ENCODE measurements at regions not wholly inside any gene's neighbourhood (a gene's known extent, or its start where the extent isn't known, plus 50 kb on each side); places are given as distances from the start of the nearest gene placed in this dataset.

DNA sequence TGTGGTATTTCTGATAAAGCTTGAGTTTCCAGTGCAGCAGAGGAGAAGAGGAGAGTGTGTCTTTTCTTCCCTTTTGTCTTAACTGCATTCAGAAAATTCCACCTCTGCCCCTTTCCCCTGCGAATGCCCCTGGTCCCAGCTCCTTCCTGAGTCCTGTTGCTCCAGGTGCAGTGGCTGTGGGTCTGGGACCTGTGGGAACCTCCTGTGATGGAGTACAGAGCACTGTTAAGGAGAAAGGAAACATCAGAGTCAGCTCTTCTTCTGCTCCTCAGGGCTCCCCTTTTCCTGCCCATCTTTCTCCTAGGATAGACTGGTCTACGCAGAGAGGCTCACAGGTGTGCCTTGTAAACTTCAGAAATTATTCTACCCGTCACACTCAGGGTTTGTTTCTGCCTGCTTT, 165.8 kb upstream of the ROPN1 start:
- no peak for DNase-seq (ENCODE audit: low read depth, low spot score)
- no peak for FAIRE-seq
- Histone ChIP-seq H3K9me3 (replicated peaks; ENCODE audit: control insufficient read depth, insufficient read depth, low read length) (no peaks in the 10 kb centered on the region), H3K4me1 (ENCODE audit: control insufficient read depth, extremely low read depth, insufficient read depth, low read length) (no peaks in the 10 kb centered on the region), H3K9ac (replicated peaks; ENCODE audit: extremely low read depth, insufficient read depth, low read length) (no peak overlapping the region), H4K20me1 (replicated peaks; ENCODE audit: control insufficient read depth, extremely low read depth, insufficient read depth, low read length) (no peaks in the 10 kb centered on the region), H3K4me3 (replicated peaks in 1 of 3; ENCODE audit: insufficient read depth in 1 of 3, low read depth in 1 of 3, low read length in 3 of 3) (no peak overlapping the region), H3K36me3 (ENCODE audit: control insufficient read depth in 2 of 2, extremely low read depth in 1 of 2, insufficient read depth in 2 of 2, low read length in 2 of 2) (no peaks in the 10 kb centered on the region), H3K4me2 (ENCODE audit: insufficient read depth, low read length) (no peak overlapping the region), H3K79me2 (ENCODE audit: control insufficient read depth, insufficient read depth, low read length) (no peaks in the 10 kb centered on the region), H3K27me3 (ENCODE audit: control insufficient read depth in 2 of 2, insufficient read depth in 2 of 2, low read length in 2 of 2) (no peaks in the 10 kb centered on the region), H3K27ac (ENCODE audit: insufficient read depth, low read depth, low read length) (no peak overlapping the region), H3K9me1 (replicated peaks; ENCODE audit: control insufficient read depth, extremely low read depth, insufficient read depth, low read length) (no peaks in the 10 kb centered on the region), H2AFZ (ENCODE audit: low read depth, low read length) (no peak overlapping the region)
- dilution Hi-C loops (cut with MboI; ENCODE audit: extremely low pct_ligation_motif_present, low sequenced_read_pairs): no loop called here
- intact Hi-C loops (cut with micrococcal nuclease): no loop called here
- no peak for TF ChIP-seq MYC (IDR thresholded peaks at IDR 0.05; ENCODE audit: low read depth, low read length)
- no peak for TF ChIP-seq POLR2AphosphoS5 (IDR thresholded peaks at IDR 0.05; ENCODE audit: insufficient read depth, low read depth, low read length)
- no peak for TF ChIP-seq POLR2A (IDR thresholded peaks at IDR 0.05; ENCODE audit: low read depth, low read length)
- TF ChIP-seq, protein P1, sequence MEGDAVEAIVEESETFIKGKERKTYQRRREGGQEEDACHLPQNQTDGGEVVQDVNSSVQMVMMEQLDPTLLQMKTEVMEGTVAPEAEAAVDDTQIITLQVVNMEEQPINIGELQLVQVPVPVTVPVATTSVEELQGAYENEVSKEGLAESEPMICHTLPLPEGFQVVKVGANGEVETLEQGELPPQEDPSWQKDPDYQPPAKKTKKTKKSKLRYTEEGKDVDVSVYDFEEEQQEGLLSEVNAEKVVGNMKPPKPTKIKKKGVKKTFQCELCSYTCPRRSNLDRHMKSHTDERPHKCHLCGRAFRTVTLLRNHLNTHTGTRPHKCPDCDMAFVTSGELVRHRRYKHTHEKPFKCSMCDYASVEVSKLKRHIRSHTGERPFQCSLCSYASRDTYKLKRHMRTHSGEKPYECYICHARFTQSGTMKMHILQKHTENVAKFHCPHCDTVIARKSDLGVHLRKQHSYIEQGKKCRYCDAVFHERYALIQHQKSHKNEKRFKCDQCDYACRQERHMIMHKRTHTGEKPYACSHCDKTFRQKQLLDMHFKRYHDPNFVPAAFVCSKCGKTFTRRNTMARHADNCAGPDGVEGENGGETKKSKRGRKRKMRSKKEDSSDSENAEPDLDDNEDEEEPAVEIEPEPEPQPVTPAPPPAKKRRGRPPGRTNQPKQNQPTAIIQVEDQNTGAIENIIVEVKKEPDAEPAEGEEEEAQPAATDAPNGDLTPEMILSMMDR (IDR thresholded peaks at IDR 0.05; ENCODE audit: extremely low read depth in 1 of 2, insufficient read depth in 1 of 2, low read depth in 1 of 2, low read length in 2 of 2): no peak
- no peak for TF ChIP-seq GATA2 (IDR thresholded peaks at IDR 0.05; ENCODE audit: insufficient read depth, insufficient read length, low read depth, low read length)
- no peak for TF ChIP-seq JUN (IDR thresholded peaks at IDR 0.05; ENCODE audit: borderline replicate concordance, insufficient read depth, insufficient read length, low read depth)
- TF ChIP-seq, protein P2, sequence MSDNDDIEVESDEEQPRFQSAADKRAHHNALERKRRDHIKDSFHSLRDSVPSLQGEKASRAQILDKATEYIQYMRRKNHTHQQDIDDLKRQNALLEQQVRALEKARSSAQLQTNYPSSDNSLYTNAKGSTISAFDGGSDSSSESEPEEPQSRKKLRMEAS (IDR thresholded peaks at IDR 0.05; ENCODE audit: insufficient read depth, insufficient read length): no peak
- no peak for TF ChIP-seq FOS (IDR thresholded peaks at IDR 0.05; ENCODE audit: borderline replicate concordance, insufficient read depth, low read length)
- no peak for TF ChIP-seq EZH2 (IDR thresholded peaks at IDR 0.05; ENCODE audit: borderline replicate concordance, low read depth, low read length, severe bottlenecking)
- ChIA-PET CTCF (interaction anchor here (1.4 kb wide), 1 partner anchor 8 kb away, joined by 4 read pairs; no protein-coding TSS in a partner anchor), POLR2A (no interaction called here)
- no TSS peak for BruUV-seq (replicated peaks)
